GM12874 (cell line): ENCODE measurements at regions not wholly inside any gene's neighbourhood (a gene's known extent, or its start where the extent isn't known, plus 50 kb on each side); places are given as distances from the start of the nearest gene placed in this dataset.

Source experiments
- TF ChIP-seq, protein P1 (sequence below): IDR thresholded peaks from 2 replicates; pipeline ENCODE4 v1.5.1; 2011; ENCODE audit warnings: low read depth, mild to moderate bottlenecking, control low read depth, low read length, moderate library complexity; ENCODE audit not compliant: insufficient read depth

DNA sequence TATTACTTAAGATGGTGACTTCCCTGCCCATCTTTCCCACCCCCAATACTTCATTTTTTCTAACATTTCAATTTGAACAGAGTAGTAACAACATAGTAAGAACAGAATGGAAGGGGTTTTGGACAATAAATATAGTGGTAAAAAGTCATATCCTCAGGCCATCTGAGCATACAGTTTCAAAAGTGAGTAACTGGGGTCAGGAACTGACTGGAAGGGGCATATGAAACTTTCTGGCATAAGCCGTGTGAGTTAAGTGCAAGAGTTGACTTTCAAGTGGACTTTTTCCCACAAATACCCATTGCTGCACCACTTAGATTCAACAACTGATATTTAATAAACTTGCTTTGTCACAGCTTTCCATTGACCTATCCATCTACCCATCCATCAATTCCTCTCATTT lies 153.5 kb upstream of the IL12A start:
- TF ChIP-seq, protein P1, sequence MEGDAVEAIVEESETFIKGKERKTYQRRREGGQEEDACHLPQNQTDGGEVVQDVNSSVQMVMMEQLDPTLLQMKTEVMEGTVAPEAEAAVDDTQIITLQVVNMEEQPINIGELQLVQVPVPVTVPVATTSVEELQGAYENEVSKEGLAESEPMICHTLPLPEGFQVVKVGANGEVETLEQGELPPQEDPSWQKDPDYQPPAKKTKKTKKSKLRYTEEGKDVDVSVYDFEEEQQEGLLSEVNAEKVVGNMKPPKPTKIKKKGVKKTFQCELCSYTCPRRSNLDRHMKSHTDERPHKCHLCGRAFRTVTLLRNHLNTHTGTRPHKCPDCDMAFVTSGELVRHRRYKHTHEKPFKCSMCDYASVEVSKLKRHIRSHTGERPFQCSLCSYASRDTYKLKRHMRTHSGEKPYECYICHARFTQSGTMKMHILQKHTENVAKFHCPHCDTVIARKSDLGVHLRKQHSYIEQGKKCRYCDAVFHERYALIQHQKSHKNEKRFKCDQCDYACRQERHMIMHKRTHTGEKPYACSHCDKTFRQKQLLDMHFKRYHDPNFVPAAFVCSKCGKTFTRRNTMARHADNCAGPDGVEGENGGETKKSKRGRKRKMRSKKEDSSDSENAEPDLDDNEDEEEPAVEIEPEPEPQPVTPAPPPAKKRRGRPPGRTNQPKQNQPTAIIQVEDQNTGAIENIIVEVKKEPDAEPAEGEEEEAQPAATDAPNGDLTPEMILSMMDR = no peak

- TF ChIP-seq, protein P1 = no peak
Measured at GRCh38 chr3:159837725-159838124, 150.9 kb upstream of the IL12A start.

GRCh38 chr3:159838938-159839337 lies 149.7 kb upstream of the IL12A start:
- TF ChIP-seq, protein P1 = no peak

- TF ChIP-seq, protein P1 = no peak
Measured at GRCh38 chr3:159839561-159840379, 148.9 kb upstream of the IL12A start, which contains the start of gene SCHIP1. Gene SCHIP1 (plus strand): TSS chr3:159839861.

DNA sequence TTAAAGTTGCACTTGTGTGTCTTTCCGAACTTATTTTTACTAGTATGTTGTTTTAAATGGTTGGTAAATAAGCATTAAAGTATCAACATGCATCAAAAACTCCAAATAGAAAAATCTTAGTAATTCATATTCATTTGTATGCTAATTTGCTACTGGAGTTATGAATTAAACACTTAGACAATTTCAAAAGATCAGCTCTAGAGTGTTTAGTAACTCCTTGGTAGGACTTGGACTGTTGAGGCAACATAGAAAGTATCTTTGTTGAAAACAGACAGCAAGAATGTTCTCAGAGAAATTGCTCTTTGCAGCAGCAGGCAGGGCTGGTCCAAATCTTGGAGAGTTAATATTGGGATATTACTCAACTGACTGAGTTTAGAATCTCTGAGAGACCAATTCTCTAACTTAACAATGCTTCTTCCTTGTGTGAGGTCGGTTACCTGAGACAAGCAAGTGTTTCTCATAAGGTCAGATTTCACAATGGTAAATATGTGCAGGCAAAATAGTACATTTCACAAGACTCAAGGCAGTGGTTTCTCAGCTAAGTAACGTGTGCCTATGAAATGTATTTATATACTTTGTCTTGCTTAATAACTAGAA lies 147.8 kb upstream of the IL12A start:
- TF ChIP-seq, protein P1 = no peak

DNA sequence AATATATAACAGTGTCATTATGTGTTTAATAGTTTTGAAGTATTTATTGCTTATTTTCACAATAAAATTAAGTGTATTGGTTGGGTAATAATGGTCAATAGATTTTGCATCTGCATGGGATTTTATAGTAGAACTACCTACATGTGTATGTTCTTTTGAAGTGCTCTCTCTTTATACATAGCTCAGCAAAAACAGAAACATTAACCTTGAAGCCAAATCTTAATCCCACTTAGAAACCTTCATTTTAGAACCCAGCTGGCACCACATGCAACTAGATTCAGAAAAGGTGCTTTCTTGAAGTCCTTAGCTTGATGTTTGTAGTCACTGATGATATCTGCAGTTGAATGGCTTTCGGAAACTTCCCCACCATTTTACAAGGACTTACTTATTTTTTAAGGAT lies 146.9 kb upstream of the IL12A start:
- TF ChIP-seq, protein P1 = no peak

DNA sequence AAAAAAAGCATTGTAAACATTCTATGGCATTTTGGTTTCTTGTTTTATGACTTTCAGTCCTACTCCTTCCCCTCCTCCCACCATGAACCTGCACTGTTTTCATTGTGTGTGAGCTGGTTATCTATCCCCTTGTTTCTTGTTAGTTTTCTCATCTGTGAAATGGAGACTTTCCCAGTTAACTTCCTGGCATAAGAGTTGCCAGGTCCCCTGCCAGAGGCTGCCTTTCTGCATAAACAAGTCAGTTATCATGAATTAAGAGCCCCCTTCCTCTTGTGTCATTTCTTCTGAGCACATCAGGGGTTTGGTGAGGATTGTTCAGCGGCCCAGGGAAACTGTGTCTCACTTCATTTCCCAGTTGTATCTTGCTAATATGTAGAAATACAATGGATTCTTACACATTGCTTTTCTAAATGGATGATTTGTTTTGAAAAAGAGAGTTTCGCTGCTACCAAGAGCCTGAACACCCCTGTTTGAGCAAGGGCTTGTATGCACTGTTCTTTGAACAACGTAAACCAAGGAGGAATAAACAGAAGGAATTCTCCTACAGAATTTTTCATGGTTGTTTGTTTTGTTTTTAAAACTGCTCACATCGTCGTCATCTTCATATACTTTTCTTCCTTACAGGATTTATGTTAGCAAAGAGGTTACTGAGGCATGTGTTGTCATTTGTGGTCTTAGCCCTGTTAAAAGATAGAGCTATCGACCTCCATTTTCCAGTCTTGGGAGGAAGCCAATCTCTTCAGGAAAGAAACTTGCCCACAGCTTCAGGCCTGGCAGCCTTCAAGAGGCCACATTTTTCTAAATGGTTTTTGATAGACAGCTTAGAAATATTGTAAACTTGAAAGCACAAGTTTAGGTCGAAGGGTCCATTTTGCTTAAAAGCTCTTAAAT lies 144.6 kb upstream of the IL12A start:
- TF ChIP-seq, protein P1 = no peak
